Trophoblast cell (in vitro differentiated cells and primary cell): ENCODE measurements at regions not wholly inside any gene's neighbourhood (a gene's known extent, or its start where the extent isn't known, plus 50 kb on each side); places are given as distances from the start of the nearest gene placed in this dataset.

Experiments
- DNase-seq, 2 donors: peaks; one replicate each; pipeline ENCODE4 v3.0.0-alpha.2; 2016
- H2AFZ ChIP-seq: 2 replicates; pipeline ENCODE4 v1.6.1; 2013; ENCODE audit warnings: low read length, moderate library complexity, mild to moderate bottlenecking; ENCODE audit not compliant: insufficient read depth, poor library complexity
- H2AK5ac ChIP-seq: 2 replicates; pipeline ENCODE4 v1.6.1; 2013; ENCODE audit warnings: mild to moderate bottlenecking, low read length
- H2BK120ac ChIP-seq: 2 replicates; pipeline ENCODE4 v1.6.1; 2013; ENCODE audit warnings: low read length, mild to moderate bottlenecking, moderate library complexity; ENCODE audit not compliant: insufficient read depth, poor library complexity
- H2BK12ac ChIP-seq: 2 replicates; pipeline ENCODE4 v1.6.1; 2013; ENCODE audit warnings: mild to moderate bottlenecking, low read length, moderate library complexity
- H2BK5ac ChIP-seq: 2 replicates; pipeline ENCODE4 v1.6.1; 2013; ENCODE audit warnings: low read length, low read depth, moderate library complexity, mild to moderate bottlenecking; ENCODE audit not compliant: poor library complexity
- H3K14ac ChIP-seq: 2 replicates; pipeline ENCODE4 v1.6.1; 2013; ENCODE audit warnings: mild to moderate bottlenecking, low read length
- H3K18ac ChIP-seq: 2 replicates; pipeline ENCODE4 v1.6.1; 2013; ENCODE audit warnings: mild to moderate bottlenecking, low read length
- H3K23ac ChIP-seq: 2 replicates; pipeline ENCODE4 v1.6.1; 2013; ENCODE audit warnings: low read length
- H3K27ac ChIP-seq: 2 replicates; pipeline ENCODE4 v1.5.1; 2013; ENCODE audit warnings: low read depth, mild to moderate bottlenecking, inconsistent platforms, low read length, moderate library complexity
- H3K27me3 ChIP-seq: 2 replicates; pipeline ENCODE4 v1.6.1; 2013; ENCODE audit warnings: inconsistent platforms, mild to moderate bottlenecking, low read length, moderate library complexity; ENCODE audit not compliant: insufficient read depth
- H3K36me3 ChIP-seq, 2 experiments: 1 replicate in 1 of 2; 2 replicates in 1 of 2; pipeline ENCODE4 v1.6.1; 2013; ENCODE audit warnings: low read length in 2 of 2, mild to moderate bottlenecking in 2 of 2, moderate library complexity in 1 of 2; ENCODE audit not compliant: insufficient read depth in 2 of 2, control insufficient read depth in 1 of 2
- H3K4ac ChIP-seq: 2 replicates; pipeline ENCODE4 v1.6.1; 2013; ENCODE audit warnings: low read depth, mild to moderate bottlenecking, low read length, moderate library complexity
- H3K4me1 ChIP-seq, 2 experiments: 1 replicate in 1 of 2; 2 replicates in 1 of 2; pipeline ENCODE4 v1.6.1; 2013; ENCODE audit warnings: low read length in 2 of 2, mild to moderate bottlenecking in 2 of 2, moderate library complexity in 1 of 2; ENCODE audit not compliant: insufficient read depth in 2 of 2, control insufficient read depth in 1 of 2
- H3K4me2 ChIP-seq: 2 replicates; pipeline ENCODE4 v1.6.1; 2013; ENCODE audit warnings: inconsistent platforms, mild to moderate bottlenecking, low read length, moderate library complexity
- H3K4me3 ChIP-seq: 2 replicates; pipeline ENCODE4 v1.5.1; 2013; ENCODE audit warnings: mild to moderate bottlenecking, low read depth, low read length, inconsistent platforms
- H3K79me1 ChIP-seq: one replicate; pipeline ENCODE4 v1.6.1; 2013; ENCODE audit warnings: low read length
- H3K79me2 ChIP-seq: 2 replicates; pipeline ENCODE4 v1.6.1; 2013; ENCODE audit warnings: low read length, mild to moderate bottlenecking; ENCODE audit not compliant: control insufficient read depth, insufficient read depth, poor library complexity
- H3K9ac ChIP-seq: 2 replicates; pipeline ENCODE4 v1.6.1; 2013; ENCODE audit warnings: mild to moderate bottlenecking, low read length
- H3K9me3 ChIP-seq: 2 replicates; pipeline ENCODE4 v1.6.1; 2013; ENCODE audit warnings: low read depth, mild to moderate bottlenecking, control low read depth, inconsistent platforms, low read length; ENCODE audit not compliant: insufficient read depth
- H4K12ac ChIP-seq: 2 replicates; pipeline ENCODE4 v1.6.1; 2013; ENCODE audit warnings: low read depth, mild to moderate bottlenecking, low read length, moderate library complexity
- H4K8ac ChIP-seq: 2 replicates; pipeline ENCODE4 v1.6.1; 2013; ENCODE audit warnings: low read depth, mild to moderate bottlenecking, low read length, moderate library complexity
- H4K91ac ChIP-seq: one replicate; pipeline ENCODE4 v1.6.1; 2013; ENCODE audit warnings: low read depth, mild to moderate bottlenecking, low read length, moderate library complexity
- WGBS: extraction: QIAGEN DNeasy Blood & Tissue Kit; methylation state at CpG from one replicate; pipeline ENCODE4 v1.1.7; 2013; ENCODE audit warnings: missing lambda C conversion rate; ENCODE audit not compliant: insufficient read length, insufficient coverage; ENCODE audit errors: extremely low coverage; 5-methylcytosine and 5-hydroxymethylcytosine counted together

- H2AK5ac ChIP-seq: no peak overlapping the region
- no peak overlapping the region for H2BK5ac ChIP-seq
- H3K79me2 ChIP-seq: no peaks in the 10 kb centered on the region
- H3K18ac ChIP-seq: no peak overlapping the region
- no peaks in the 10 kb centered on the region for H3K4me1 ChIP-seq
- H3K27ac ChIP-seq: no peak overlapping the region
- H2BK12ac ChIP-seq: no peak overlapping the region
- no peak overlapping the region for H3K23ac ChIP-seq
- no peaks in the 10 kb centered on the region for H3K27me3 ChIP-seq
- H3K9me3 ChIP-seq: no peaks in the 10 kb centered on the region
- H2BK120ac ChIP-seq: no peak overlapping the region
- no peak for DNase-seq
- H3K4me3 ChIP-seq: no peak overlapping the region
- H4K91ac ChIP-seq: no peak overlapping the region
- H3K79me1 ChIP-seq: no peaks in the 10 kb centered on the region
- H3K36me3 ChIP-seq: no peaks in the 10 kb centered on the region
- H4K8ac ChIP-seq: no peak overlapping the region
- H3K4ac ChIP-seq: no peak overlapping the region
- H2AFZ ChIP-seq: no peak overlapping the region
- no CpG with 5 or more reads among the region's 2 CpGs for WGBS
- H3K9ac ChIP-seq: no peak overlapping the region
- no peak overlapping the region for H3K4me2 ChIP-seq
- no peak overlapping the region for H4K12ac ChIP-seq
- H3K14ac ChIP-seq: no peak overlapping the region
These were observed 262.6 kb downstream of the TBL1XR1 start for GRCh38 chr3:176934698-176935097.

DNA sequence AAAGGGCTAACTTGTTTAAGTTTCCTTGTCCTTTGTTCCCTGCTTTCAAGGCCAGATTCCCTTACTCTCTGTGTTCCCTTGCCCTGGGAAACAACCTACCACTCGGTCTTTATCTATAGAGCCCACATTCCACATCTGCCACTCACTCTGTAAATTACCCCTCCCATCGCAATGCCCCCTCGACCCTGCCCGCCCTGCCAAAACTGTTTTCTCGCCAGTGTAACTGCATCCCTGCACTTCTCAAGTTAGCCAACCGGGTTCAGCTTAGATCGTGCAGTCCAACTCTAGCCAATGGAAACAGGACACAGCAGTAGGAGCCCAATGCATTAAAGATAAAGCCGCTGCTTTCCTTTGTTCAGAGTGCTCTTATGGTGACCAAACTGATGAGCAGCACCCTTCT is 263.6 kb downstream of the TBL1XR1 start:
- Histone ChIP-seq H3K36me3 (no peaks in the 10 kb centered on the region), H3K9ac (no peak overlapping the region), H3K4me3 (no peak overlapping the region), H3K4me1 (no peaks in the 10 kb centered on the region), H3K27me3 (no peaks in the 10 kb centered on the region), H2AK5ac (no peak overlapping the region), H3K14ac (no peak overlapping the region), H4K8ac (no peak overlapping the region), H3K4ac (no peak overlapping the region), H3K27ac (no peak overlapping the region), H2BK120ac (no peak overlapping the region), H3K4me2 (no peak overlapping the region), H2BK5ac (no peak overlapping the region), H3K23ac (no peak overlapping the region), H2BK12ac (no peak overlapping the region), H4K12ac (no peak overlapping the region), H3K79me2 (no peaks in the 10 kb centered on the region), H3K18ac (no peak overlapping the region), H3K79me1 (no peaks in the 10 kb centered on the region), H2AFZ (no peak overlapping the region), H3K9me3 (no peaks in the 10 kb centered on the region), H4K91ac (no peak overlapping the region)
- no peak for DNase-seq
- WGBS: no CpG with 5 or more reads among the region's 8 CpGs

- DNase-seq: no peak
- Histone ChIP-seq H3K23ac (no peak overlapping the region), H3K4me2 (no peak overlapping the region), H3K9ac (no peak overlapping the region), H2AK5ac (no peak overlapping the region), H3K4me3 (no peak overlapping the region), H4K8ac (no peak overlapping the region), H3K14ac (no peak overlapping the region), H3K27ac (no peak overlapping the region), H3K18ac (no peak overlapping the region), H3K36me3 (no peaks in the 10 kb centered on the region), H2BK120ac (no peak overlapping the region), H2AFZ (no peak overlapping the region), H3K79me1 (no peaks in the 10 kb centered on the region), H3K27me3 (no peaks in the 10 kb centered on the region), H3K4ac (no peak overlapping the region), H4K91ac (no peak overlapping the region), H2BK12ac (no peak overlapping the region), H3K9me3 (no peaks in the 10 kb centered on the region), H3K79me2 (no peaks in the 10 kb centered on the region), H3K4me1 (no peaks in the 10 kb centered on the region), H4K12ac (no peak overlapping the region), H2BK5ac (no peak overlapping the region)
- WGBS: no CpG with 5 or more reads among the region's 3 CpGs
These were observed 264.8 kb downstream of the TBL1XR1 start for GRCh38 chr3:176932433-176932832.

DNA sequence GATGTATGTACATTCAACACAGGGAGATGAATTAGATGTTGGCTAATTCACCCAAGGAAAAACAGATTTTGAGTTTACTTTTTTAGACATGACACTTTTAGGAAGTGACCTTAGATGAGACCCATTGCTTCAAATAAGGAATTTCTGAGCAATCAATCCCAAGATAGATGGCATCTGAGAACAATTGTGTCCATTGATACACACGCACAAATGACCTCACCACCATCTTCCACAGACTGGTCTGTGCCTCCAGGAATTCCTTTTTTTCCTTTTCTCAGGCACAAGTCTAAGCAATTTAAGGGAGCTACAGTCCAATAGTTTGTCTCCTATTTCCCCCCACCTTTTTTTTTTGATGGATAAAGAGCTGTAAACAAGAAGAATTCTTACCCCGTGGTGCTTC is 265.3 kb downstream of the TBL1XR1 start:
- Histone ChIP-seq H3K18ac (no peak overlapping the region), H4K91ac (no peak overlapping the region), H3K27ac (no peak overlapping the region), H3K4me1 (no peaks in the 10 kb centered on the region), H3K4ac (no peak overlapping the region), H3K36me3 (no peaks in the 10 kb centered on the region), H3K9me3 (no peaks in the 10 kb centered on the region), H3K79me2 (no peaks in the 10 kb centered on the region), H4K8ac (no peak overlapping the region), H2BK12ac (no peak overlapping the region), H2BK5ac (no peak overlapping the region), H3K9ac (no peak overlapping the region), H2BK120ac (no peak overlapping the region), H3K14ac (no peak overlapping the region), H4K12ac (no peak overlapping the region), H3K4me2 (no peak overlapping the region), H3K27me3 (no peaks in the 10 kb centered on the region), H2AFZ (no peak overlapping the region), H3K23ac (no peak overlapping the region), H2AK5ac (no peak overlapping the region), H3K79me1 (no peaks in the 10 kb centered on the region), H3K4me3 (no peak overlapping the region)
- DNase-seq: no peak
- WGBS: no CpG with 5 or more reads among the region's 2 CpGs

DNA sequence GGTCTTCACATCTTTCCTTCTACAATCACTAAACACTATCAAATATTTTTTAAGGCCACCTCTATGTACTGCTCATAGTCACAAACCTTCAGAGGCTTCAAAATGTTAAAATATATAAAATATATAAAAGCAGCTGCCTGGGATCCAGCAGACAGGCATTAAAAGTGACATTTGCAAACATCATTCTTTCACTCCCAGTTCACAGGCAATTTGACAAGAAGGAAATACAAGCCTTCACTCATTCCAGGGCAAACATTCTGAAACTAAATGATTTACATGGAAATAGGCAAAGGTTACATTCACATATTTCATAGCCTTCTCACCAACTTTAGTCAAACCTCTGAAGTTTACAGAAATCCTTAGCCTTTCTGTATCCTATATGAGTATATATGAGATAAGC is 266.3 kb downstream of the TBL1XR1 start:
- no peak overlapping the region for H2BK120ac ChIP-seq
- no peak overlapping the region for H3K23ac ChIP-seq
- H3K4me1 ChIP-seq: no peaks in the 10 kb centered on the region
- H3K27me3 ChIP-seq: no peaks in the 10 kb centered on the region
- H3K9me3 ChIP-seq: no peaks in the 10 kb centered on the region
- H4K8ac ChIP-seq: no peak overlapping the region
- no peak overlapping the region for H4K91ac ChIP-seq
- no peak overlapping the region for H2BK5ac ChIP-seq
- no peak overlapping the region for H2AK5ac ChIP-seq
- no peaks in the 10 kb centered on the region for H3K79me2 ChIP-seq
- H2BK12ac ChIP-seq: no peak overlapping the region
- H3K18ac ChIP-seq: no peak overlapping the region
- no peak overlapping the region for H2AFZ ChIP-seq
- no peak overlapping the region for H3K4ac ChIP-seq
- no peak overlapping the region for H3K27ac ChIP-seq
- no peak for DNase-seq
- no peaks in the 10 kb centered on the region for H3K36me3 ChIP-seq
- H3K9ac ChIP-seq: no peak overlapping the region
- H3K14ac ChIP-seq: no peak overlapping the region
- no peak overlapping the region for H3K4me3 ChIP-seq
- H3K79me1 ChIP-seq: no peaks in the 10 kb centered on the region
- H4K12ac ChIP-seq: no peak overlapping the region
- H3K4me2 ChIP-seq: no peak overlapping the region
